NCI-H2029 (cell line): ENCODE measurements at regions not wholly inside any gene's neighbourhood (a gene's known extent, or its start where the extent isn't known, plus 50 kb on each side); places are given as distances from the start of the nearest gene placed in this dataset.

ENCODE experiments used
- DNase-seq: peaks from one replicate; lab custom pipeline; 2025; lab: John Stamatoyannopoulos, UW

DNA sequence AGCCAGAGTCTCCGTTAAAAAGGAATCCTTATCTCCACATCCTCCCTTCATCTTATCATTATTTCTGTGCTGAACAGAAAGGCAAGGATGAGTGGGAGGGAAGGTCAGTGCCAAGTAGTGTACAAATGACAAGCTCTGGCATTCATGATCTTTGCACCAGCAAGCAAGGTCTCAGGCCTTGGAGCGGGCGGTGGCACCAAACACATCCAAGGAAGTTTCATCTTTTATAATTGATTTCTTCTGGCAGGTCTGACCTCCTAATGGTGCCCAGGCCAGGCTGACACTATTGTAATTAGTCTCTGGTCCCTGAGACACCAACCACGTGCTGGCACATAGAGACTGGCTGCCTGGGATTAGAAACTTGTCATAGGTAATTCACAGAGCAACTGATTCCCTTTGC is 336.6 kb downstream of the EN1 start:
- DNase-seq: no peak

- no peak for DNase-seq
Observed at GRCh38 chr2:118509319-118510004, 338.0 kb downstream of the EN1 start.

GRCh38 chr2:118508282-118508681 is 339.2 kb downstream of the EN1 start:
- DNase-seq: no peak

- no peak for DNase-seq
Observed at GRCh38 chr2:118505436-118505835, 342.0 kb downstream of the EN1 start.

DNA sequence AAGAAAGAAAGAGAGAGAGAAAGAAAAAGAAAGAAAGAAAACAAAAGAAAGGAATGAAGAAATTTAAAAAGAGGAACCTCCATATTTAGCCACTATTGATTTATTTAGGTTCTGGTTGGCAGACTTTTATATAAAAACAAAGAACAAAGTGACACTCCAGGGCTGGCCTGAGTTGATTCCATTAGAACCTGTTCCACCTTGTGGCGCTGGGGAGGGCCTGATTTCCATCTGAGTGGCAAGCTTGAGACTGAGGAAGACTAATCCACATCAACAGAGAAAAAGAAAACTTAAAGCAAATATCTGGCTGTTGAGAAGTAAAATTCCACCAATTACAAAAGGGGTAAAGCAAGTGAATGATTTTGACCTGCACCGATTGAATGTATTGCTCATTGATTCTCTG is 345.3 kb downstream of the EN1 start:
- no peak for DNase-seq

DNA sequence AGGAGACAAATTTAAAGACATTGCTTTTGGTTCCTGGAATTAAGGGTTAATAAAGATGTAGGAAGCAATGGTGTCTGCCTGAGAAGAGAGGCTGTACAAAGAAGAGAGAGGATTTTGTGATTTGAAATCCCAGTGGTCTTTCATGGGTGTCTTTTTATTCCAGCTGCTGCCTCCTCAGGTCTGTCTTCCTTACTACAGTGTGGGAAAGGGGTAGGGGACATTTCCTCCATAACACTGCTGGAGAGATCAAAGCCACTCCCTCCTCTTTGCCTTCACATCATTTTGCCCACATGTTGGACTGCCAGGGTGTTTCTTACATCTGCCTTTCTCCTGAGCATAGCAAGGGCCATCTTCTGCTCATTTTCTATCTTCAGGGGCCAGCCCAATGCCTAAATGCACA is 348.5 kb downstream of the EN1 start:
- DNase-seq: no peak

GRCh38 chr2:118496870-118497611 is 350.4 kb downstream of the EN1 start:
- DNase-seq: no peak

DNA sequence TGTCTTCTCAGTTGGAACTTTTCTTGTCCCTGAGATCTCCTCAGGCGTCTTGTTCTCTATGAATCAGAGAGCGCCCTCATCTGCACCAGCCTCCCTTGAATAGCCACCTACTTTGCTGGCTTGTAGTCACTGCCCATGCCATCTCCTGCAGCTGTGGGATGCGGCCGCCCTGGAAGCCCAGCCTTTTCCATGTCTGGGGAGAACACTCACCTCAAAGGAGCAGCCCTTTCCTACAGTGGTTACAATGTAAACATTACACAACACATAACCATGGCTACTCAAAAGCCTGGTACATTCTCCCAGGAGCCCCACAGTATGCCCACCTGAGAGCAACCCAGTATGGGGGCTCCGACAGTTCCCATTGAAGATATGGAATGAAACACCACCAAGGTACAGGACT is 351.0 kb downstream of the EN1 start:
- no peak for DNase-seq

GRCh38 chr2:118495290-118495689 is 352.2 kb downstream of the EN1 start:
- DNase-seq: no peak

DNA sequence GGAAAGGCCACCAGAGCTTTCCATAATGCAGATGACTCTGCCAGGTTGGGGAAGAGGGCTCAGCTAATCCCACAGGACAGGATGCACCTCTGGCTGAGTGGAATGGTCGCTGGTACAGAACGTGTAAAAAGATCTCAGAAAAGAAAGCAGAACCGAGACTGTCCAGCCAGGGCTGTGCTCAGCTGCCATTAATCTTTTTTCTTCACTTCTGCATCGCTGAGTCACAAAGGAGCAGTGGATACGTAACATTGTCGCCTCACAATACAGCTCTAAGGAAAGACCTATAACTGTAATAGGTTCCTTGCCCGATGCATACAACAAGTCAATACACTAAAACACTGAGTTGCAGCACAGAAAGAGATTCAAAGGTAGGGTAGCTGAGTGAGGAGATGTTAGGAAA is 354.2 kb downstream of the EN1 start:
- no peak for DNase-seq

DNA sequence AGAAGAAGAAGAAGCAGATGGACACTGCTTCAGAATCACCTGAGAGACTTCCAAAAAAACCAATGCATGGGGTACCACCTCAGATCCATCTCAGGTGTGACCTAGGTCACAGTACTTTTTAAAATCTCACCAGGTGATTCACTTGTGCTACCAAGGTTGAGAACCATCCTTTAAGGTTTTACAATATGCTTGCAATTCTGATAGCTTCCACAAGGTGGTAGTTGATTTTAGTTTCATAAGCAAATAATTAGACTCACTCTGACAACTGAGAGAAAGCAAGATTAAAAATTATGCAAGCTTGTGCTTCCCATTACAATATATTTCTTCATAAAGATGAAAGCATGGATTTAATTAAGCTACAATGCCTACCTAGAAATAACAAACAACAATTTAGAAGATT is 355.1 kb downstream of the EN1 start:
- no peak for DNase-seq

GRCh38 chr2:118490330-118490729 is 357.1 kb downstream of the EN1 start:
- no peak for DNase-seq

- DNase-seq: no peak
Observed at GRCh38 chr2:118489712-118490299, 357.6 kb downstream of the EN1 start.

- DNase-seq: no peak
Observed at GRCh38 chr2:118481299-118481698, 366.1 kb downstream of the EN1 start.

GRCh38 chr2:118479020-118479419 is 368.4 kb downstream of the EN1 start:
- DNase-seq: no peak

GRCh38 chr2:118477111-118477862 is 370.2 kb downstream of the EN1 start:
- no peak for DNase-seq

GRCh38 chr2:118475622-118476205 is 371.7 kb downstream of the EN1 start:
- no peak for DNase-seq

- no peak for DNase-seq
Observed at GRCh38 chr2:118474541-118474920, 372.9 kb downstream of the EN1 start.

DNA sequence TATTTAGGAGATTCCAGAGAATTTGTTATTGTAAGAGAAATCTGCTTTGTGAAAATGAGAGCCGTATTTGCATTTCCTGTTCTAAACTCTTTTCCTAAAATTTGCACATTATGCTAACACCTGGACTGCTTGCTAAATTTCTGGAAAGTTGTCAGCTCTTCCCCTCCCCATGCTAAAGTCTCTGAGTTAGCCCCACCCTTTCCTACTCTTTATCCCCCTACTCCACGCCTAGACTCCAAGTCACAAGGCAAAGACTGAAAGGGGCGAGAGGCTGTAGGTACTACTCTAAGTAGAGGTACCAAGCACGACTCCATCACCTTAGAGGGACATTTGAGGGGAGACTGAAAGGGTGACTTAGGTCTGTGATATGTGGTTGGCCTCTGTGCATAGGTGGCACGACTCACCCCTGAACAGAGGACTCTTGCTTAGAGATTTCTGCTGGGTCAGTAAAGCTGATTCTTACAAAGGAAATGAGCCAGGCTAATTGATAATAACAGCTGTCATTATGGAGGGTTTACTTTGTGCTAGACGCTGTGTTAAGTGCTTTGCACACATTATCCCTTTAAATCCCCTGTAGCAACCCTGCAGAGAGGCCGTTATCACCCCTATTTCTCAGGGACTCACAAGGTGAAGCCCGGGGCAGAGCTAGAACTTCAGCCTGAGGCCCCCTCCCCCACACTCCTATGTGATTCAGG is 373.5 kb downstream of the EN1 start:
- DNase-seq: no peak

- no peak for DNase-seq
Observed at GRCh38 chr2:118473241-118473640, 374.2 kb downstream of the EN1 start.

- DNase-seq: no peak
Observed at GRCh38 chr2:118470297-118470696, 377.2 kb downstream of the EN1 start.

DNA sequence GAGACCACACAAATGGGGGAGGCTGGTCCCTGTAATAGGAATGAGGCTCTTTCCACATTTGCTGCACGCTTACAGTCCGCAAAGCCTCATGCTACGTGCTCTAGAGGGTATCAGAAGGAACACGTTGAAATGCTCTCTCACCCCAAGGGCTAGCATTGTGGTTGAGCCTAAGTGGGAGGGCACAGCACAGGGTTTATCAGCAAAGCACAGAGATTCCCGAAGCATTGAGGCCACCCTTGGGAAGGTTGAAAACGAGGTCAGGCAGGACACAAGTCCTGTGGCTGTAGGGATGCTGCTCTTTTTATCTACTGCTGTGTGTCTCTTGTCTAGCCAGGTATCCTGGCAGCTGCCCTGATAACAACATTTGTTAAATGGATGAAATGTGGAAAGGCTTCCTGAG is 378.3 kb downstream of the EN1 start:
- no peak for DNase-seq
